ENCODE measurements at regions not wholly inside any gene's neighbourhood (a gene's known extent, or its start where the extent isn't known, plus 50 kb on each side); places are given as distances from the start of the nearest gene placed in this dataset.

DNA sequence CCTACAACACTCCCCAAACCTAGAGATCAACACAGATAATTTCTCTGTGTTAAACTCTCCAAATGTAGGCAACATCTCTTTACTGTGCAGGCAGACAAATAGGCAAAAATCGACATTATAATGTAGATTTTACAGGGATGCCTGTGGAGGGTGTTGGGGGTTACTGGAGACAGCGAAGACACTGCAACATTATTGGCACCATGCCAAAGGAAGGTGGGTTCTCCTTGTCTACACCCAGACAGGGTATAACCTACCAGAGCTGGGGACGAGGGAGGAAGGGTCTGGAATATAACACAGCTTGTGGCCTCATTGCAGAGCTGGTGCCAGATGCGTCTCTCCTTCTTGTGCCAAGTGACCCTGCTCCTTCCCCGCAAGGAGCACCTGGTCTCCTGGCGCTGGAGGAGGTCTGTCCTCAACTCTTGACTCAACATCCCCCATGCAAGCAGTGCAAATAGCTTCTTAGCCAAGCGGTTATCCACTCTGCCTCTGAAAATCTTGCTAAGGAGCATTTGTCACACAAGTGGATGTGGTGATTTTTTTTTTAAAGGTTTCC lies 404.0 kb downstream of the PRDM2 start:
- H3K4me3 Mint-ChIP-seq (ENCODE audit: low read depth), result no peak overlapping the region
- no peak overlapping the region for H3K27ac Mint-ChIP-seq
- no peaks in the 10 kb centered on the region for H3K9me3 Mint-ChIP-seq (ENCODE audit: low read depth)
- no peaks in the 10 kb centered on the region for H3K36me3 Mint-ChIP-seq (ENCODE audit: insufficient read depth)
- no peak for DNase-seq (ENCODE audit: low spot score, unreplicated experiment)
- TF ChIP-seq CTCF (IDR thresholded peaks at IDR 0.05; ENCODE audit: unreplicated experiment), result no peak
- H3K4me1 Mint-ChIP-seq (ENCODE audit: low read depth), result peaks cover 1% of the 10 kb centered on the region
- H3K27me3 Mint-ChIP-seq, result peaks cover 41% of the 10 kb centered on the region

- peaks cover 37% of the 10 kb centered on the region for H3K27me3 Mint-ChIP-seq
- DNase-seq (ENCODE audit: low spot score, unreplicated experiment), result no peak
- no peak overlapping the region for H3K4me3 Mint-ChIP-seq (ENCODE audit: low read depth)
- H3K36me3 Mint-ChIP-seq (ENCODE audit: insufficient read depth), result no peaks in the 10 kb centered on the region
- H3K4me1 Mint-ChIP-seq (ENCODE audit: low read depth), result peaks cover 1% of the 10 kb centered on the region
- H3K9me3 Mint-ChIP-seq (ENCODE audit: low read depth), result no peaks in the 10 kb centered on the region
- TF ChIP-seq CTCF (IDR thresholded peaks at IDR 0.05; ENCODE audit: unreplicated experiment), result no peak
- no peak overlapping the region for H3K27ac Mint-ChIP-seq
Measured at GRCh38 chr1:14106126-14106525, 406.1 kb downstream of the PRDM2 start.

DNA sequence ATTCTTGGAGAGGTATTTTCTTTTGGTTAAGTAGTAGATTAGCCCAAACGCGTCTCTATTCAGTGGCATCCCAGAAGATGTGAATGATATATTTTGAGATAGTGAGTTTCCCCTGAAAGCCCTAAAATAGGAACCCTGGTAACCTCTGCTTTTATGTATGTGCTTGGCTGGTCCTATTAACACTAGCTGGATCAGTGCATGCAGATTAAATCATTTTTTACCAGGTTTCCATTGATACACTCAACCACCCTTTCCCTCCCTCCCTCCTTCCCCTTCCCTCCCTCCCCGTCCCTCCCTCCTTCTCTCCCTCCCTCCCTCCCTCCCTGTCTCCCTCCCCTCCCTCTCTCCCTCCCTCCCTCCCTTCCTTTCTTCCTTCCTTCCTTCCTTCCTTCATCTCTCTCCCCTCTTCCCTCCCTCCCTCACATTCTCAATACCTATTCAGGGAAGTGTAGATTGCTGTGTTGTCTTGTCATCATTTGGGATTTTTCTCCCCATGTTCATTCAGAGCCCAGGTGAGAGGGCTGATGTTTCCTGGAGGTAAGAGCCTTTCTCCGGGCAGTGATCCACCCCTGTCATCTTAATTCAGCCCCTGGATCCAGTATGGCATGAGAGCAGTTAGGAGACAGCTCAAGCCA lies 406.8 kb downstream of the PRDM2 start:
- no peak overlapping the region for H3K27ac Mint-ChIP-seq
- no peaks in the 10 kb centered on the region for H3K4me1 Mint-ChIP-seq (ENCODE audit: low read depth)
- H3K9me3 Mint-ChIP-seq (ENCODE audit: low read depth), result no peaks in the 10 kb centered on the region
- no peaks in the 10 kb centered on the region for H3K36me3 Mint-ChIP-seq (ENCODE audit: insufficient read depth)
- TF ChIP-seq CTCF (IDR thresholded peaks at IDR 0.05; ENCODE audit: unreplicated experiment), result no peak
- H3K4me3 Mint-ChIP-seq (ENCODE audit: low read depth), result no peak overlapping the region
- H3K27me3 Mint-ChIP-seq, result peaks cover 35% of the 10 kb centered on the region
- no peak for DNase-seq (ENCODE audit: low spot score, unreplicated experiment)

DNA sequence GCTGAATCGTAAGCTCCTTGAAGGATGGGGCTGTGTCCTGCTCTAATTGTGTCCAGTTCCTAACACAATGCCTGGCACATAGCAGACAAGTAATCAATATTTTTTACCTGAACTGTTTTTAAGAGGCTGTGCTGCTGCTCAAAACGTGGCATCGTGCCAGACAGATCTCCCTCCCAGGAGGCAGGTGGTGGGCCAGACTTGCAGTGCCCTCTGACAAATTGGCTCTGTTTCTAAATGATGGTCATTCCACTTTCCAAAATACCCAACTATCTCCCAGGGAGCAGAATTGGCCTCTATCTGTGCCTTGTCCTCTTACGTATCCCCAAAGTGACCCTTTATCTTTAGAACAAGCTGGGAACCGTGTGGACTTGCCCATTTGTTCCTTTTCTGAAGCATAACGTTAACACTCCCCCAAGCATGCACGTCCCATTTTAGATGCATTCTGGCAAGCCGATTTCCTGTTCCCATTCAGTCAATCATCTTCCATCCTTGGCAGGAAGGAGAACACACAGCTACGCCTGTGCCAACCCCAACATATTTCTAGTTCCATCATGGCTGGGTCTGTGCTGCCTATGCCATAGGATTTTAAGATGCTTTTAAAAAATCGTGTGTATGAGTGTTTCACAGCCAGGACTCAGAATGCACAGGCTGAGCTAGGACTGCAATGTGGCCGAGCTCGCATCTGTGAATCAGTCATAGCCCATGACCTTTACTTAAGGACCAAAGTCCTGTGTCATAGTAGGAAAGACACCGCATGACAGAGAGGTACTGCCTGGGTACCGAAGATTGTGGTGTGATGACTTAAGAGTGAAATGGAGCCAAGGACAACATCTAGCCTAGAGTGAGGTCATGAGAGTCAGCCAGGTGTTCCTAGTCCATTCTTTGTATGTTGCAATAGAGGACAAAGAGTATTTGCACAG lies 408.6 kb downstream of the PRDM2 start:
- Mint-ChIP-seq H3K4me3 (ENCODE audit: low read depth) (no peak overlapping the region), H3K9me3 (ENCODE audit: low read depth) (no peaks in the 10 kb centered on the region), H3K36me3 (ENCODE audit: insufficient read depth) (no peaks in the 10 kb centered on the region), H3K27ac (no peak overlapping the region), H3K27me3 (peaks cover 43% of the 10 kb centered on the region), H3K4me1 (ENCODE audit: low read depth) (no peaks in the 10 kb centered on the region)
- DNase-seq (ENCODE audit: low spot score, unreplicated experiment), result no peak
- TF ChIP-seq CTCF (IDR thresholded peaks at IDR 0.05; ENCODE audit: unreplicated experiment), result no peak

DNA sequence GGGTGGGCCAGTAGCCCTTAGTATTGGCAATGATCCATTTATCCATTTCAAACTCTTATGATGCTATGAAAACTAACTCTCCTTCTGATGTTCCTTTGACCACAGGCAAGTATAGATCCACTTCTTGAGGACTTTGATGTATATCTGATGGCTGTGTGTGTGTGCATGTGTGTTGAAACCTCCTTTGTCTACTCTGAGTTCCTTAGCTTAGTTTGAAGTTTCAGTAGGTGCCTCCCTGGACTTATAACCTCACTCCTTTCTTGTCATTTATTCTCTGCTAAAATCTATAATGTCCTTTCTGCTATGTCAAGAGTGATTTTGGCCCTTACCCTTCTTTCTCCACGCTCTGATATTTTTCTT lies 409.3 kb downstream of the PRDM2 start:
- Mint-ChIP-seq H3K4me1 (ENCODE audit: low read depth) (no peaks in the 10 kb centered on the region), H3K4me3 (ENCODE audit: low read depth) (no peak overlapping the region), H3K36me3 (ENCODE audit: insufficient read depth) (no peaks in the 10 kb centered on the region), H3K9me3 (ENCODE audit: low read depth) (no peaks in the 10 kb centered on the region), H3K27me3 (peaks cover 41% of the 10 kb centered on the region), H3K27ac (no peak overlapping the region)
- no peak for TF ChIP-seq CTCF (IDR thresholded peaks at IDR 0.05; ENCODE audit: unreplicated experiment)
- no peak for DNase-seq (ENCODE audit: low spot score, unreplicated experiment)
